Globus pallidus (tissue), 1 donor: ENCODE measurements at regions not wholly inside any gene's neighbourhood (a gene's known extent, or its start where the extent isn't known, plus 50 kb on each side); places are given as distances from the start of the nearest gene placed in this dataset.
"Not testable (repeated sequence)": the region's sequence is repeated elsewhere in the genome, so short reads cannot be mapped to it uniquely, and the experiment has no call there.

Experiments
- DNase-seq: peaks from one replicate; pipeline ENCODE4 v3.0.0-alpha.2; 2015; ENCODE audit warnings: low spot score

- no peak for DNase-seq
Observed at GRCh38 chr9:108062680-108063079, 573.1 kb upstream of the KLF4 start.

DNA sequence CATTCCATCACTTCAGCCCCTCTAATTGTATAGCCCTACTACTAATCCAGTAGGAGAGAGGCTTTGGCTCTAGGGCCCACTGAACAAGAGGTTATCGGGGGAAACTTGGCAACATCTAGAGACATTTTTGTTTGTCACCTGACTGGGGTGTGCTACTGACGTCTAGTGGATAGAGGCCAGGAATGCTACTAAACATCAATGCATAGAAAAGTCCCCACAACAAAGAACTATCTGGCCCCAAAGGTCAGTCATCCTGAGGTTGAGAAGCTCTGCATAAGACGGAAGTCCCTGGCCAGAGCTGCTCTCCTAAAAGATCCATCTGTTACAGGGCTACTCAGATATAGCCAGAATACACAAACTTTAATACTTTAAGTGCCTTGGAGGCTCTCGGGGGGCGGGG, 570.6 kb upstream of the KLF4 start:
- no peak for DNase-seq

DNA sequence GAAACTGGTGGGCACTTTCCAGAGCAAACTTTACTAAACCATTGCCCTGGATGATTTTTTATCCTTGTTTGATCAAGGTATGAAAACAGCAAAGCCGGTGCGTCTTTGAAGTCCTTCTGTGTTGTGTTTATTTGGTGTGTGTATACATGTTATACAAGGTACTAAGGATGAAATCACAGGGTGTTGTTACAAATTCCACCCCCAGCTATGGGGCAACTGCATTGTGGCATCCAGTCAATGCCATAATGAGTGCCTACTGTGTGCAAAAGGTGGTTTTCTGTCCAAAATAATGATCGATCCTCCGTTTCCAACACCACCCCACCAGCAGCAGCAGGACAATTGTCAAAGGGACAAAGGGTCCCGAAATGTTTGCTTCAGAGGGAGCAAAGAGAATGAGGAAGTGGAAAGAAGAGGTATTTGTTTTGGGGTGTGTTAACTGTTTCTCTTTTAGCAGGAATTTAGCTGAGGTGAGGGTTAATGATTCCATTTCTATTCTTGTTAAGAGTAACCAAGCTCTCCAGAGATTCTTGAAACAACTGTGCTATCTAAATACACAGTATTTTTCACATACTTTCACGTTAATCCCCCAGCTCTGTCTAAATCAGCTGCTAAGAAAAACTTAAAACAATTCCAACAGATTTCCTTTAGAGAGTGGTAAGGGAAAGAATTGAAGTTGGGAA, 568.7 kb upstream of the KLF4 start:
- no peak for DNase-seq

GRCh38 chr9:108057421-108058134, 568.0 kb upstream of the KLF4 start:
- DNase-seq = no peak

GRCh38 chr9:108056805-108057386, 567.3 kb upstream of the KLF4 start:
- no peak for DNase-seq

GRCh38 chr9:108056084-108056804, 566.7 kb upstream of the KLF4 start:
- DNase-seq = no peak

GRCh38 chr9:108054131-108054630, 564.6 kb upstream of the KLF4 start:
- no peak for DNase-seq

DNA sequence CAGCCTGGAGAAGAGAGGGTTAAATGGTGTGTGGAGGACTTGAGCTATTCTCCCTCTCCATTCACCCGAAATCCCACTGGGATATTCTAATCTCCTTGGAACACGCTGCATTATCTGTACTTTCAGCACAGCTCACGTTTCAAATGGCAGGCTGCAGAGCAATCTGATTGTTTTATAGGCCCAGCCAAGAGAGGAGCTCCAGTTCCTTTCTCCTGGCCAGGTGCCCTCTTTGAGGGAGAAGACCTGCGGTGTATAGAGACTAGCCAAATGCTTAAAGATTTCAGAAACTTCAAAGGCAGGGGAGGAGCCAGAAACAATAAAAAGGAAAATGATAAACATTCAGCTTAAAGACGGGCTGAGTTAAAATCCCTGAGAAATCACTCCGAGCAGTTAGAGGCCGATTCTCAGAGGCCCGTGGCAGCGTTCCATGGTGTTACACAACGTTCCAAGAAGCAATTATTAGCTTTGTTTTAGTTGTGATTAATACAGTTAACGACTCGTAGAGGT, 564.0 kb upstream of the KLF4 start:
- no peak for DNase-seq

DNA sequence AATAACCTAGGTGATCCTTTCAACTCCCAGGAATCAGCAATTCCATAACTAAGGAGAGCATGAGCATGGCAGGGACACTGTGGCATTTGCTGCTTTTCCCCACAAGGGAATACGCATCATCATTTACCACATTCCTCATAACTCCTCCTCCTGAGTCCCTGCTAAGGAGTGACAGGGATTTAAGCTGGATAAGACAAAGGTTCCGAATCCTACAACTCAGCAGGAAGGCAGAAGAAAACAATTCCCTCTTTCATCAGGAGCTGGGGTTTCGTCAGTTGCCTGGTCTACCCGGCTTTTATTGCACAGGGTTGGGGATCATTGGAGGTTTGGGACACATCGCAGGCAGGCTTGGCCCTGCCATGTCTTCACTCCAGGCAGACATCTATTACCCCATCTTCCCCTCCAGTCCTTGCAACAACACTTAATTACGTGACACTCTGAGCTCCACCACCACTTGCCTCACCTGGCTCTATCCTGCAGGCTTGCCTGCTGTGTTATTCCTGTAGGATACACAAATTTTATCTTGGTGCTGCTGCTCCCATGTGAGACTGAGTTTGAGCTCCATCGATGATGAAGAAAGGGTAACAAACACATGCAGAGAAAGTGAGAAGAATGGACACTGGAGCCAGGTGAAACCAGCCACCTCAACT, 563.0 kb upstream of the KLF4 start:
- no peak for DNase-seq

DNA sequence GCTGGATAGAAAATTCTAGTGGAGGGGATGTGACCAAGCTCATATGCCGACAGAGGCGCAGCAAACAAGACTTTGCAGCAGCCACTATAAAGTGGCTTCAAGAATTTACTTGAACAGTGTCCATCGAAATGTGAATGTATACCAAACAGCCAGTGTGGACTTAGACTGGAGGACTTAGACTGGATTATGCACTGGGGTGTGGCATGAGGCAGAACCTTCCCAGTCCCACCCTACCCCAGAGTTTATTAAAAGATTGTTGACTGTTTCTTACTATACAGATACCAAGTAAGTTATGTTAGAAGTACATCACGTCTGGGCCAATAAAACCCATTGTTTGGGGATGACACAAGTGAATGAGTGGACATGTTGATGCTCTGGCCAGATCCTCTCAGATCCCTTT, 561.3 kb upstream of the KLF4 start:
- DNase-seq = no peak

GRCh38 chr9:108049671-108050494, 560.3 kb upstream of the KLF4 start:
- DNase-seq = no peak

- DNase-seq = no peak
Observed at GRCh38 chr9:108049026-108049607, 559.5 kb upstream of the KLF4 start.

GRCh38 chr9:108048406-108049025, 558.9 kb upstream of the KLF4 start:
- DNase-seq = no peak

GRCh38 chr9:108047777-108048176, 558.2 kb upstream of the KLF4 start:
- not testable (repeated sequence) for DNase-seq

- DNase-seq = no peak
Observed at GRCh38 chr9:108047264-108047663, 557.7 kb upstream of the KLF4 start.

GRCh38 chr9:108045851-108046250, 556.3 kb upstream of the KLF4 start:
- no peak for DNase-seq

- no peak for DNase-seq
Observed at GRCh38 chr9:108043585-108043984, 554.0 kb upstream of the KLF4 start.

GRCh38 chr9:108041551-108041950, 552.0 kb upstream of the KLF4 start:
- no peak for DNase-seq

GRCh38 chr9:108040783-108041182, 551.2 kb upstream of the KLF4 start:
- DNase-seq = no peak

DNA sequence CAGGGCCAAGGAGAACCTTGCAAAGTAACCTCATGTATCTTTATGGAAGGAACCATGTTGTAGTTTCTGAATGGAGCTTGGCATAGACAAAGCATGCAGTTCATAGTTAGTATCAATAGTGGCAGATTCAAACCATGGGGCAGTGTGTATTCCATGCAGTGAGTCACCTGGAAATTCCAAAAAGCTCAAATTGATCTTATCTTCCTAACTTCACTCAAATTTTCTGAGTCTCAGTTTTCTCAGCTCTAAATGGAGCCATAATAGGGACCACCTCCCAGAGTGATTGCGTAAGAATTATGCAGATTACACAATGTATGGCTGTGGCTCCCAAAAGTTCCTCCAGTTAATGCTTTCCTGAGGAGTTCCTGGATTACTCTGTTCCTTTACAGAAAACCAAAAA, 549.9 kb upstream of the KLF4 start:
- DNase-seq = no peak
